Panc1 (cell line): ENCODE measurements at regions not wholly inside any gene's neighbourhood (a gene's known extent, or its start where the extent isn't known, plus 50 kb on each side); places are given as distances from the start of the nearest gene placed in this dataset.

Source experiments
- ATAC-seq: fragments of 200-7000 bp; cut with Tn5 transposase; 2 replicates; pipeline ENCODE4 v1.9.1; 2020; ENCODE audit warnings: mild to moderate bottlenecking, moderate library complexity
- BruUV-seq: library from RNA; stranded (reverse); fragments of 400-500 nt; replicated peaks from 2 replicates; lab custom pipeline; 2021; lab: Mats Ljungman, UMichigan
- CTCF ChIA-PET: fragments of 300-600 bp; sonication (Branson Sonifier 250); formaldehyde crosslinking; loops from one replicate; lab custom pipeline; 2022; ENCODE audit warnings: antibody characterized with exemption; lab: Charles Lee
- POLR2A ChIA-PET: fragments of 300-600 bp; sonication (Branson Sonifier 250); formaldehyde crosslinking; loops from one replicate; lab custom pipeline; 2022; ENCODE audit warnings: antibody characterized with exemption; lab: Charles Lee
- DNase-seq: peaks from one replicate; pipeline ENCODE4 v3.0.0-alpha.2; 2010; ENCODE audit warnings: low read depth, low spot score
- H3K27ac ChIP-seq: 2 replicates; pipeline ENCODE4 v1.5.1; 2011; ENCODE audit warnings: mild to moderate bottlenecking, low read length, inconsistent platforms
- H3K27me3 ChIP-seq: fragments of 200-500 bp; sonication (Bioruptor generic); 2 replicates; pipeline ENCODE4 v1.6.0; 2014; ENCODE audit warnings: low read length, inconsistent platforms; ENCODE audit not compliant: control insufficient read depth, insufficient read depth
- H3K36me3 ChIP-seq: fragments of 200-500 bp; sonication (Bioruptor generic); 2 replicates; pipeline ENCODE4 v1.5.1; 2014; ENCODE audit warnings: inconsistent platforms, mild to moderate bottlenecking, low read length, moderate library complexity; ENCODE audit not compliant: control insufficient read depth, insufficient read depth
- H3K4me1 ChIP-seq: 2 replicates; pipeline ENCODE4 v1.5.1; 2011; ENCODE audit warnings: inconsistent platforms, mild to moderate bottlenecking, low read length, moderate library complexity; ENCODE audit not compliant: control insufficient read depth, insufficient read depth
- H3K4me3 ChIP-seq, 2 experiments: 2 replicates each; pipeline ENCODE4 v1.5.1; 2011 to 2012; ENCODE audit warnings: low read depth in 2 of 2, low read length in 2 of 2, mild to moderate bottlenecking in 2 of 2, inconsistent platforms in 1 of 2, moderate library complexity in 1 of 2
- H3K9me3 ChIP-seq: fragments of 200-500 bp; sonication (Bioruptor generic); 2 replicates; pipeline ENCODE4 v1.5.1; 2014; ENCODE audit warnings: low read depth, mild to moderate bottlenecking, inconsistent platforms, low read length, moderate library complexity; ENCODE audit not compliant: control insufficient read depth, insufficient read depth
- CTCF ChIP-seq: fragments of 450-650 bp; IDR thresholded peaks from 2 replicates; pipeline ENCODE4 v1.5.1; 2017; ENCODE audit warnings: mild to moderate bottlenecking
- POLR2AphosphoS5 ChIP-seq: IDR thresholded peaks from 2 replicates; pipeline ENCODE4 v1.6.1; 2012; ENCODE audit warnings: mild to moderate bottlenecking, low read depth, low read length, moderate library complexity
- REST ChIP-seq, 2 experiments: IDR thresholded peaks; 2 replicates each; pipeline ENCODE4 v1.6.1; 2011 to 2012; ENCODE audit warnings: low read depth in 2 of 2, control low read depth in 1 of 2, low read length in 1 of 2, mild to moderate bottlenecking in 1 of 2, moderate library complexity in 1 of 2; ENCODE audit not compliant: insufficient read depth in 1 of 2
- SIN3A ChIP-seq: IDR thresholded peaks from 2 replicates; pipeline ENCODE4 v1.6.1; 2012; ENCODE audit warnings: low read depth, mild to moderate bottlenecking, low read length, moderate library complexity, borderline replicate concordance; ENCODE audit not compliant: insufficient read depth
- TCF7L2 ChIP-seq: IDR thresholded peaks from 2 replicates; pipeline ENCODE4 v1.6.1; 2011; ENCODE audit warnings: mild to moderate bottlenecking, low read depth, low read length, inconsistent platforms
- in situ Hi-C: cut with HindIII; loops from 2 replicates; pipeline ENCODE4 v1.10.0; 2016; ENCODE audit warnings: low sequenced_read_pairs, low pct_unique_long_range_greater_than_20kb
- intact Hi-C: fragments of 100-400 bp; cut with micrococcal nuclease; formaldehyde crosslinking; loops from one replicate; pipeline ENCODE4 v1.10.0; 2022; ENCODE audit not compliant: unreplicated experiment

GRCh38 chr16:6155271-6155670 is 1057.7 kb upstream of the EEF2KMT start:
- CTCF ChIA-PET: no interaction called here
- Histone ChIP-seq H3K4me1 (no peaks in the 10 kb centered on the region), H3K36me3 (no peaks in the 10 kb centered on the region), H3K9me3 (no peaks in the 10 kb centered on the region), H3K4me3 (no peak overlapping the region), H3K27me3 (no peaks in the 10 kb centered on the region), H3K27ac (no peak overlapping the region)
- in situ Hi-C loops (no loop called here), intact Hi-C loops (no loop called here)
- TF ChIP-seq REST (IDR thresholded peaks at IDR 0.05; ENCODE audit: insufficient read depth in 1 of 2, low read depth in 2 of 2, low read length in 1 of 2): no peak
- TF ChIP-seq CTCF: no peak
- BruUV-seq: no TSS peak
- ATAC-seq: no peak
- no peak for DNase-seq
- POLR2A ChIA-PET: no interaction called here

- intact Hi-C loops: no loop called here
- no TSS peak for BruUV-seq
- ATAC-seq: no peak
- ChIA-PET POLR2A (no interaction called here), CTCF (no interaction called here)
- Histone ChIP-seq H3K27ac (no peak overlapping the region), H3K27me3 (no peaks in the 10 kb centered on the region), H3K4me1 (no peaks in the 10 kb centered on the region), H3K36me3 (no peaks in the 10 kb centered on the region), H3K4me3 (no peak overlapping the region), H3K9me3 (no peaks in the 10 kb centered on the region)
- DNase-seq: no peak
- TF ChIP-seq REST (IDR thresholded peaks at IDR 0.05; ENCODE audit: insufficient read depth in 1 of 2, low read depth in 2 of 2, low read length in 1 of 2) (no peak), TCF7L2 (no peak), POLR2AphosphoS5 (no peak), CTCF (no peak), SIN3A (no peak)
- in situ Hi-C loops: no loop called here
These were observed 1056.3 kb upstream of the EEF2KMT start for GRCh38 chr16:6153901-6154300.
